K562 (cell line): ENCODE measurements at regions not wholly inside any gene's neighbourhood (a gene's known extent, or its start where the extent isn't known, plus 50 kb on each side); places are given as distances from the start of the nearest gene placed in this dataset.

Experiments
- ATAC-seq: fragments of 200-7000 bp; cut with Tn5 transposase; 3 replicates; pipeline ENCODE4 v1.9.1; 2020; ENCODE audit warnings: moderate library complexity
- BruUV-seq: library from RNA; stranded (reverse); fragments of 400-500 nt; replicated peaks from 2 replicates; lab custom pipeline; 2021; lab: Mats Ljungman, UMichigan
- CTCF ChIA-PET: fragments of 300-600 bp; formaldehyde crosslinking; extraction: SDS; loops from one replicate; lab custom pipeline; 2021; ENCODE audit warnings: low intra/inter-chr PET ratio; lab: Yijun Ruan, JAX
- POLR2A ChIA-PET: fragments of 300-600, 350-650 bp; sonication (Branson Sonifier 250); formaldehyde crosslinking; extraction: SDS; loops from one replicate; lab custom pipeline; 2021; ENCODE audit warnings: antibody characterized with exemption, inconsistent platforms; lab: Yijun Ruan, JAX
- DNase-seq, 4 experiments: peaks; one replicate each; pipeline versions ENCODE4 v3.0.0 to v3.0.0-alpha.2; 2011 to 2018; ENCODE audit warnings: low spot score in 3 of 4, mixed read lengths in 3 of 4; ENCODE audit errors: extremely low read depth in 1 of 4
- FAIRE-seq: peaks from 2 replicates; lab custom pipeline; 2011; peaks lifted over from hg19 to GRCh38; lab: Jason Lieb, UNC
- H2AFZ ChIP-seq: 2 replicates; pipeline ENCODE4 v1.6.0; 2011; ENCODE audit warnings: low read depth, low read length, control low read depth, inconsistent platforms
- H3K27ac ChIP-seq: fragments of 200-600 bp; 3 replicates; pipeline ENCODE4 v1.8.0; 2011; ENCODE audit warnings: low read depth, mild to moderate bottlenecking, control low read depth, inconsistent platforms, low read length, moderate library complexity, mixed read lengths; ENCODE audit errors: extremely low read depth
- H3K27me3 ChIP-seq, 2 experiments: fragments of 300-600 bp in 1 of 2; 2 replicates in 1 of 2; 3 replicates in 1 of 2; pipeline versions ENCODE4 v1.6.0 to v1.8.0; 2011; ENCODE audit warnings: inconsistent platforms in 2 of 2, low read length in 2 of 2, mild to moderate bottlenecking in 1 of 2, mixed read lengths in 1 of 2, moderate library complexity in 1 of 2; ENCODE audit not compliant: control insufficient read depth in 2 of 2, insufficient read depth in 2 of 2
- H3K36me3 ChIP-seq: fragments of 300-600 bp; 3 replicates; pipeline ENCODE4 v1.8.0; 2011; ENCODE audit warnings: mild to moderate bottlenecking, low read length, inconsistent platforms; ENCODE audit not compliant: control insufficient read depth, insufficient read depth
- H3K4me1 ChIP-seq, 2 experiments: fragments of 200-600 bp in 1 of 2; replicated peaks in 1 of 2; 2 replicates in 1 of 2; 3 replicates in 1 of 2; pipeline versions ENCODE4 v1.5.1 to v1.8.0; 2011; ENCODE audit warnings: inconsistent platforms in 2 of 2, low read length in 2 of 2, mild to moderate bottlenecking in 1 of 2, mixed read lengths in 1 of 2, moderate library complexity in 1 of 2; ENCODE audit not compliant: control insufficient read depth in 2 of 2, insufficient read depth in 2 of 2
- H3K4me2 ChIP-seq: 2 replicates; pipeline ENCODE4 v1.6.1; 2011; ENCODE audit warnings: low read length, control low read depth, inconsistent platforms, mixed read lengths; ENCODE audit not compliant: insufficient read depth
- H3K4me3 ChIP-seq: fragments of 200-600 bp; sonication (generic), shearing (Covaris generic); 2 replicates; pipeline ENCODE4 v1.5.1; 2016; ENCODE audit warnings: control low read depth, inconsistent platforms
- H3K79me2 ChIP-seq: fragments of 200-600 bp; 3 replicates; pipeline ENCODE4 v1.8.0; 2011; ENCODE audit warnings: low read length, inconsistent platforms; ENCODE audit not compliant: control insufficient read depth, insufficient read depth
- H3K9ac ChIP-seq, 2 experiments: 2 replicates each; pipeline versions ENCODE4 v1.6.0 to v1.6.1; 2011; ENCODE audit warnings: low read depth in 2 of 2, low read length in 2 of 2, control low read depth in 1 of 2, inconsistent platforms in 1 of 2, mild to moderate bottlenecking in 1 of 2, mixed read lengths in 1 of 2; ENCODE audit not compliant: insufficient read depth in 1 of 2
- H3K9me1 ChIP-seq: one replicate; pipeline ENCODE4 v1.6.0; 2011; ENCODE audit warnings: inconsistent platforms, mild to moderate bottlenecking, low read length, moderate library complexity; ENCODE audit not compliant: control insufficient read depth, insufficient read depth
- H3K9me3 ChIP-seq: replicated peaks from 2 replicates; pipeline ENCODE4 v1.5.1; 2011; ENCODE audit warnings: low read depth, low read length, inconsistent platforms; ENCODE audit not compliant: control insufficient read depth, insufficient read depth
- H4K20me1 ChIP-seq: replicated peaks from 2 replicates; pipeline ENCODE4 v1.6.1; 2011; ENCODE audit warnings: low read length, inconsistent platforms, mixed read lengths; ENCODE audit not compliant: control insufficient read depth, insufficient read depth
- BHLHE40 ChIP-seq: IDR thresholded peaks from 2 replicates; pipeline ENCODE4 v1.6.1; 2011; ENCODE audit warnings: low read length, improper control_type of control experiment
- FOXO4 ChIP-seq: fragments of 450-650 bp; formaldehyde crosslinking; IDR thresholded peaks from 2 replicates; pipeline ENCODE4 v1.4.0; 2020; ENCODE audit warnings: mild to moderate bottlenecking, moderate library complexity
- HBP1 ChIP-seq: fragments of 450-650 bp; formaldehyde crosslinking; IDR thresholded peaks from 2 replicates; pipeline ENCODE4 v1.4.0; 2022; ENCODE audit warnings: missing genetic modification characterization
- PHTF2 ChIP-seq: fragments of 250-450 bp; sonication (Bioruptor Pico); IDR thresholded peaks from 2 replicates; pipeline ENCODE4 v1.5.0; 2021; ENCODE audit warnings: mild to moderate bottlenecking
- POLR2AphosphoS5 ChIP-seq: IDR thresholded peaks from 2 replicates; pipeline ENCODE4 v1.6.1; 2011; ENCODE audit warnings: mild to moderate bottlenecking, low read depth, low read length, moderate library complexity; ENCODE audit not compliant: control insufficient read depth, insufficient read depth
- THRAP3 ChIP-seq: fragments of 450-650 bp; IDR thresholded peaks from 2 replicates; pipeline ENCODE4 v1.6.1; 2016; ENCODE audit warnings: mild to moderate bottlenecking, inconsistent platforms, borderline replicate concordance
- ZNF3 ChIP-seq: fragments of 250-450 bp; sonication (Bioruptor Pico); IDR thresholded peaks from 2 replicates; pipeline ENCODE4 v1.5.0; 2021; ENCODE audit warnings: mild to moderate bottlenecking, moderate library complexity
- WGBS: fragments of 100-300 bp; shearing (Covaris generic); methylation state at CpG from one replicate; pipeline ENCODE4 v1.1.6; 2016; ENCODE audit warnings: low coverage, mixed read lengths; ENCODE audit not compliant: insufficient coverage; ENCODE audit errors: missing lambda C conversion rate; 5-methylcytosine and 5-hydroxymethylcytosine counted together
- in situ Hi-C: fragments of 300-500 bp; cut with MboI; formaldehyde crosslinking; loops from 4 replicates; pipeline ENCODE4 v1.15.0; 2018; ENCODE audit warnings: inconsistent platforms, mixed read lengths
- intact Hi-C: fragments of 100-400 bp; cut with micrococcal nuclease; formaldehyde crosslinking; loops from 2 replicates; pipeline ENCODE4 v1.14.2; 2022

GRCh38 chr3:34669490-34669889 lies 871.1 kb downstream of the PDCD6IP start (continued):
- TF ChIP-seq FOXO4 (CRISPR knock-in tag), result no peak
- no peak for TF ChIP-seq THRAP3
- TF ChIP-seq PHTF2 (CRISPR knock-in tag), result no peak

GRCh38 chr3:34675383-34676120 lies 877.1 kb downstream of the PDCD6IP start:
- Histone ChIP-seq H2AFZ (no peak overlapping the region), H3K27ac (no peak overlapping the region), H3K9ac (no peak overlapping the region), H3K9me1 (no peaks in the 10 kb centered on the region), H3K9me3 (no peaks in the 10 kb centered on the region), H3K79me2 (no peaks in the 10 kb centered on the region), H3K4me3 (no peak overlapping the region), H3K4me1 (peaks cover 0 to 3% of the 10 kb centered on the region in 2 experiments; a peak in 1 of 5 replicates), H3K27me3 (no peaks in the 10 kb centered on the region), H3K4me2 (no peak overlapping the region), H4K20me1 (no peaks in the 10 kb centered on the region), H3K36me3 (no peaks in the 10 kb centered on the region)
- intact Hi-C loops, result no loop called here
- ChIA-PET CTCF (interaction anchor here (0.6 kb wide), 1 partner anchor 186 kb away, joined by 4 read pairs; no protein-coding TSS in a partner anchor), POLR2A (no interaction called here)
- BruUV-seq, result no TSS peak
- TF ChIP-seq HBP1 (CRISPR knock-in tag), result no peak
- no peak for TF ChIP-seq ZNF3
- TF ChIP-seq POLR2AphosphoS5, result no peak
- TF ChIP-seq BHLHE40, result no peak
- in situ Hi-C loops, result loop anchor here (10.0 to 25.0 kb wide), 2 partner anchors 411 to 663 kb away; no protein-coding TSS in a partner anchor
- DNase-seq (no peak), ATAC-seq (no peak), FAIRE-seq (no peak)
- whole genome bisulfite sequencing, result 6% methylated on average over 2 of the region's 2 CpGs
